Activated CD4-positive, alpha-beta T cell treated with anti-CD3 and anti-CD28 coated beads for 48 hours (primary cell): ENCODE measurements at regions not wholly inside any gene's neighbourhood (a gene's known extent, or its start where the extent isn't known, plus 50 kb on each side); places are given as distances from the start of the nearest gene placed in this dataset.
"Not testable (repeated sequence)": the region's sequence is repeated elsewhere in the genome, so short reads cannot be mapped to it uniquely, and the experiment has no call there.

Experiments used
- DNase-seq: peaks from one replicate; pipeline ENCODE4 v3.0.0-alpha.2; 2020

GRCh38 chr2:195337597-195337996, 319.4 kb upstream of the SLC39A10 start:
- DNase-seq, result no peak

GRCh38 chr2:195333869-195334268, 323.2 kb upstream of the SLC39A10 start:
- DNase-seq, result no peak

- no peak for DNase-seq
These were observed 325.1 kb upstream of the SLC39A10 start for GRCh38 chr2:195331966-195332365.

GRCh38 chr2:195331129-195331528, 325.9 kb upstream of the SLC39A10 start:
- DNase-seq, result no peak

- no peak for DNase-seq
These were observed 326.5 kb upstream of the SLC39A10 start for GRCh38 chr2:195330513-195330956.

- DNase-seq, result not testable (repeated sequence)
These were observed 327.2 kb upstream of the SLC39A10 start for GRCh38 chr2:195329784-195330183.

- DNase-seq, result no peak
These were observed 330.5 kb upstream of the SLC39A10 start for GRCh38 chr2:195326537-195326936.

- no peak for DNase-seq
These were observed 334.7 kb upstream of the SLC39A10 start for GRCh38 chr2:195322324-195322723.

GRCh38 chr2:195320413-195320973, 336.5 kb upstream of the SLC39A10 start:
- no peak for DNase-seq

GRCh38 chr2:195319548-195320412, 337.2 kb upstream of the SLC39A10 start:
- no peak for DNase-seq

GRCh38 chr2:195319112-195319460, 337.9 kb upstream of the SLC39A10 start:
- no peak for DNase-seq

- peak; percentile 49 for DNase-seq
These were observed 338.4 kb upstream of the SLC39A10 start for GRCh38 chr2:195318440-195319111.

- no peak for DNase-seq
These were observed 339.5 kb upstream of the SLC39A10 start for GRCh38 chr2:195317550-195317949.

GRCh38 chr2:195316486-195316885, 340.5 kb upstream of the SLC39A10 start:
- DNase-seq, result no peak

GRCh38 chr2:195313962-195314361, 343.1 kb upstream of the SLC39A10 start:
- no peak for DNase-seq

GRCh38 chr2:195312662-195313061, 344.4 kb upstream of the SLC39A10 start:
- no peak for DNase-seq

- DNase-seq, result no peak
These were observed 348.9 kb upstream of the SLC39A10 start for GRCh38 chr2:195308163-195308562.

GRCh38 chr2:195307751-195308150, 349.3 kb upstream of the SLC39A10 start:
- no peak for DNase-seq

GRCh38 chr2:195304310-195304709, 352.7 kb upstream of the SLC39A10 start:
- DNase-seq, result no peak

- no peak for DNase-seq
These were observed 356.4 kb upstream of the SLC39A10 start for GRCh38 chr2:195300631-195301030.

- DNase-seq, result no peak
These were observed 357.4 kb upstream of the SLC39A10 start for GRCh38 chr2:195299600-195299999.

- DNase-seq, result no peak
These were observed 360.5 kb upstream of the SLC39A10 start for GRCh38 chr2:195296490-195296889.

- DNase-seq, result no peak
These were observed 367.9 kb upstream of the SLC39A10 start for GRCh38 chr2:195289081-195289480.

- DNase-seq, result no peak
These were observed 377.1 kb upstream of the SLC39A10 start for GRCh38 chr2:195279840-195280427.
